HepG2 (cell line): ENCODE measurements at regions not wholly inside any gene's neighbourhood (a gene's known extent, or its start where the extent isn't known, plus 50 kb on each side); places are given as distances from the start of the nearest gene placed in this dataset.
"Not testable (repeated sequence)": the region's sequence is repeated elsewhere in the genome, so short reads cannot be mapped to it uniquely, and the experiment has no call there.

Experiments
- ATAC-seq: fragments of 200-7000 bp; cut with Tn5 transposase; 3 replicates; pipeline ENCODE4 v1.9.1; 2020; ENCODE audit warnings: mild to moderate bottlenecking, moderate library complexity
- BruUV-seq: library from RNA; stranded (reverse); fragments of 400-500 nt; replicated peaks from 2 replicates; lab custom pipeline; 2021; lab: Mats Ljungman, UMichigan
- CTCF ChIA-PET: fragments of 300-600 bp; formaldehyde crosslinking; extraction: SDS; loops from one replicate; lab custom pipeline; 2021; ENCODE audit warnings: low total read pairs, inconsistent platforms, low intra/inter-chr PET ratio; lab: Yijun Ruan, JAX
- POLR2A ChIA-PET: fragments of 350-600 bp; sonication (Branson Sonifier 250); formaldehyde crosslinking; loops from one replicate; lab custom pipeline; 2020; ENCODE audit warnings: antibody characterized with exemption, inconsistent platforms; lab: Yijun Ruan, JAX
- DNase-seq: peaks from one replicate; pipeline ENCODE4 v3.0.0-alpha.2; 2015; ENCODE audit warnings: low spot score
- FAIRE-seq: peaks from 3 replicates; lab custom pipeline; 2011; peaks lifted over from hg19 to GRCh38; lab: Jason Lieb, UNC
- H2AFZ ChIP-seq: one replicate; pipeline ENCODE4 v1.6.1; 2011; ENCODE audit warnings: low read length, inconsistent platforms
- H3K27ac ChIP-seq: fragments of 300-600 bp; 3 replicates; pipeline ENCODE4 v1.8.0; 2011; ENCODE audit warnings: mixed run types, mild to moderate bottlenecking, mixed read lengths, low read length, inconsistent platforms; ENCODE audit not compliant: insufficient read depth; ENCODE audit errors: extremely low read length
- H3K27me3 ChIP-seq, 2 experiments: fragments of 200-600 bp in 1 of 2; 2 replicates in 1 of 2; 3 replicates in 1 of 2; pipeline versions ENCODE4 v1.6.0 to v1.8.0; 2011; ENCODE audit warnings: low read length in 2 of 2, mild to moderate bottlenecking in 2 of 2, moderate library complexity in 2 of 2, inconsistent platforms in 1 of 2; ENCODE audit not compliant: insufficient read depth in 2 of 2, control insufficient read depth in 1 of 2
- H3K36me3 ChIP-seq, 2 experiments: fragments of 200-600 bp in 1 of 2; replicated peaks in 1 of 2; 2 replicates in 1 of 2; 3 replicates in 1 of 2; pipeline versions ENCODE4 v1.5.1 to v1.8.0; 2011; ENCODE audit warnings: low read length in 2 of 2, inconsistent platforms in 1 of 2; ENCODE audit not compliant: insufficient read depth in 2 of 2, control insufficient read depth in 1 of 2
- H3K4me1 ChIP-seq: 2 replicates; pipeline ENCODE4 v1.5.1; 2012; ENCODE audit warnings: low read length, inconsistent platforms; ENCODE audit not compliant: insufficient read depth
- H3K4me2 ChIP-seq: 2 replicates; pipeline ENCODE4 v1.6.0; 2011; ENCODE audit warnings: low read depth, low read length, inconsistent platforms
- H3K4me3 ChIP-seq, 3 experiments: fragments of 200-600 bp in 1 of 3; sonication (generic), shearing (Covaris generic) in 1 of 3; replicated peaks in 1 of 3; 2 replicates each; pipeline ENCODE4 v1.5.1; 2011 to 2016; ENCODE audit warnings: low read length in 3 of 3, inconsistent platforms in 2 of 3, low read depth in 2 of 3, mild to moderate bottlenecking in 2 of 3, control low read depth in 1 of 3, mixed read lengths in 1 of 3; ENCODE audit not compliant: insufficient read depth in 1 of 3
- H3K79me2 ChIP-seq: one replicate; pipeline ENCODE4 v1.6.1; 2011; ENCODE audit warnings: low read length, inconsistent platforms; ENCODE audit not compliant: insufficient read depth
- H3K9ac ChIP-seq: 2 replicates; pipeline ENCODE4 v1.6.0; 2011; ENCODE audit warnings: mild to moderate bottlenecking, low read depth, low read length, inconsistent platforms; ENCODE audit not compliant: insufficient read depth
- H3K9me3 ChIP-seq: 2 replicates; pipeline ENCODE4 v1.5.1; 2012; ENCODE audit warnings: mild to moderate bottlenecking, low read length
- H4K20me1 ChIP-seq: 2 replicates; pipeline ENCODE4 v1.6.0; 2011; ENCODE audit warnings: inconsistent platforms, mild to moderate bottlenecking, low read length, moderate library complexity; ENCODE audit not compliant: insufficient read depth
- MAFK ChIP-seq, 2 experiments: IDR thresholded peaks in 1 of 2; conservative IDR thresholded peaks in 1 of 2; 2 replicates each; pipeline ENCODE4 v1.6.1; 2011; ENCODE audit warnings: improper control_type of control experiment in 2 of 2, low read length in 2 of 2
- NFE2L2 ChIP-seq: fragments of 150-350 bp; IDR thresholded peaks from 2 replicates; pipeline ENCODE4 v1.6.1; 2014; ENCODE audit warnings: low read length
- ZNF24 ChIP-seq: fragments of 450-650 bp; IDR thresholded peaks from 2 replicates; pipeline ENCODE4 v1.6.1; 2017; ENCODE audit warnings: antibody characterized with exemption, mild to moderate bottlenecking
- WGBS: methylation state at CpG from one replicate; pipeline ENCODE4 v1.1.6; 2017; ENCODE audit warnings: low lambda C conversion rate; 5-methylcytosine and 5-hydroxymethylcytosine counted together
- in situ Hi-C: cut with HindIII; loops from 2 replicates; pipeline ENCODE4 v1.10.0; 2017; ENCODE audit warnings: low pct_unique_long_range_greater_than_20kb; ENCODE audit not compliant: extremely low pct_ligation_motif_present
- intact Hi-C: fragments of 100-400 bp; cut with micrococcal nuclease; formaldehyde crosslinking; loops from one replicate; pipeline ENCODE4 v1.10.0; 2022; ENCODE audit not compliant: unreplicated experiment

DNA sequence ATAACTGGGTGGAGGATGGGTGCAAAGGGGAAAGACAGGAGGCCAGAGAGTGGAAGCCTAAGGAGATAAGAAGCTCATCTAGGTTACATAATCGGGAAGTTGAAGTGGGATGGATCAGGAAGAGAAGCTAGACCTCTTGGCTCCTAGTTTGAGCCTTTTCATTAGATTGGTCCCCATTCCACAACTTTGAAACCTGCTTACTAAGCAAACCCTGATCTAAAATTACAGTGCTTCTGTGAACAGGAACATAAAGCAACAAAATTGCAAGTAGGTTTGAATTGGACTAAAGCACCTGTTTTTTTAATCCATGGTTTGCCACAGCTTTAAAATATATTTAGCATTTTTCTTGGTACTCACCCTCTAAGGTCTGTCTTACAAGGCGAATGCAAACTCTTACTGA is 80.4 kb upstream of the EED start:
- H3K4me3 ChIP-seq = no peak overlapping the region
- in situ Hi-C loops (no loop called here), intact Hi-C loops (no loop called here)
- FAIRE-seq = no peak
- H4K20me1 ChIP-seq = no peaks in the 10 kb centered on the region
- no peaks in the 10 kb centered on the region for H3K9me3 ChIP-seq
- H3K4me1 ChIP-seq = peaks cover 32% of the 10 kb centered on the region
- no peak for TF ChIP-seq ZNF24
- TF ChIP-seq MAFK (conservative IDR thresholded peaks at IDR 0.05 in 1 of 2, IDR thresholded peaks at IDR 0.05 in 1 of 2; ENCODE audit: low read length in 2 of 2) = peak; percentile 7 to 17; a peak in 1 of 4 replicates
- no peaks in the 10 kb centered on the region for H3K79me2 ChIP-seq
- no peak overlapping the region for H3K27ac ChIP-seq
- H3K36me3 ChIP-seq = no peaks in the 10 kb centered on the region
- no peak for DNase-seq
- ChIA-PET POLR2A (interaction anchor here (1.2 kb wide), 1 partner anchor 95 kb away, joined by 5 read pairs; the partner anchor contains the start of gene PICALM), CTCF (no interaction called here)
- ATAC-seq = no peak
- no peaks in the 10 kb centered on the region for H3K27me3 ChIP-seq
- no peak overlapping the region for H3K4me2 ChIP-seq
- 47% methylated on average over 2 of the region's 2 CpGs for WGBS
- no peak overlapping the region for H2AFZ ChIP-seq
- H3K9ac ChIP-seq = no peak overlapping the region
- BruUV-seq = no TSS peak

- not testable (repeated sequence) for FAIRE-seq
- POLR2A ChIA-PET = interaction anchor here (1.2 kb wide), 1 partner anchor 94 kb away, joined by 5 read pairs; the partner anchor contains the start of gene PICALM
Observed at GRCh38 chr11:86163221-86163876, 81.2 kb upstream of the EED start.

More at GRCh38 chr11:86163221-86163876, 81.2 kb upstream of the EED start:
- ATAC-seq, H2AFZ ChIP-seq, in situ Hi-C loops, H3K27ac ChIP-seq, H3K27me3 ChIP-seq, H4K20me1 ChIP-seq, intact Hi-C loops, H3K36me3 ChIP-seq, BruUV-seq, H3K4me3 ChIP-seq, CTCF ChIA-PET, H3K9ac ChIP-seq, H3K4me2 ChIP-seq, H3K9me3 ChIP-seq, DNase-seq, H3K79me2 ChIP-seq: not testable (repeated sequence)
- peak; percentile 39; the same call in 1 of the 2 replicates for TF ChIP-seq NFE2L2
- peak in 1 of 2 experiments; percentile 20; a peak in 1 of 4 replicates for TF ChIP-seq MAFK (conservative IDR thresholded peaks at IDR 0.05 in 1 of 2, IDR thresholded peaks at IDR 0.05 in 1 of 2; ENCODE audit: low read length in 2 of 2)
- 68% methylated on average over 4 of the region's 6 CpGs for WGBS
- peaks cover 36% of the 10 kb centered on the region for H3K4me1 ChIP-seq
